NB4 (cell line): ENCODE measurements at regions not wholly inside any gene's neighbourhood (a gene's known extent, or its start where the extent isn't known, plus 50 kb on each side); places are given as distances from the start of the nearest gene placed in this dataset.

ENCODE experiments used
- DNase-seq: peaks from one replicate; pipeline ENCODE4 v3.0.0; 2010; ENCODE audit warnings: low read depth
- H3K4me3 ChIP-seq: one replicate; pipeline ENCODE4 v1.5.1; 2011; ENCODE audit warnings: mild to moderate bottlenecking, low read depth, low read length, moderate library complexity
- MYC ChIP-seq: IDR thresholded peaks from 2 replicates; pipeline ENCODE4 v1.6.1; 2011; ENCODE audit warnings: low read depth, low read length
- POLR2A ChIP-seq: IDR thresholded peaks from 2 replicates; pipeline ENCODE4 v1.6.1; 2011; ENCODE audit warnings: mild to moderate bottlenecking; ENCODE audit not compliant: insufficient read length; ENCODE audit errors: extremely low read depth
- TF ChIP-seq, protein P1 (sequence below): IDR thresholded peaks from one replicate; pipeline ENCODE4 v1.5.1; 2012; ENCODE audit warnings: low read depth, low read length
- TF ChIP-seq, protein P2 (sequence below): IDR thresholded peaks from 2 replicates; pipeline ENCODE4 v1.6.1; 2011; ENCODE audit warnings: low read depth, low read length

DNA sequence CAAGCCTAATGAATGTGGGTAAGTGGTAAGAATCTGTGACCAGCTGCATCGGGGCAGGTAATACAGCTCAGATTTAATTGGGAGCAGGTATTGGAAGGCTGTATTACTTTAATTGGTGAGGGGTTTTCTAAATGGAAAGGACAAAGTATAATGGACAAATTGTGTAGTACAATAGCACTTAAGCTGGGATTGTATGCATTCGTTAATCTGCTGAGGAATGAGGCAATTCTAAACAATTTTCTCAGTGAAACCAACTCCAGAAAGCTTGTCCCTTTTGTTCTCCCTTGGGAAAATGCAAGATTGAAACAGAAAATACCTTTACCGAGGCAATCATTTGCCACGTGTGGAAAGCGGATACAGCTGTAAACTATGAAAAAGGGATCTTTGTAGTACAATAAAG lies 801.6 kb upstream of the POU3F3 start:
- H3K4me3 ChIP-seq: no peak overlapping the region
- no peak for DNase-seq
- TF ChIP-seq MYC (no peak), POLR2A (no peak)
- TF ChIP-seq, protein P1, sequence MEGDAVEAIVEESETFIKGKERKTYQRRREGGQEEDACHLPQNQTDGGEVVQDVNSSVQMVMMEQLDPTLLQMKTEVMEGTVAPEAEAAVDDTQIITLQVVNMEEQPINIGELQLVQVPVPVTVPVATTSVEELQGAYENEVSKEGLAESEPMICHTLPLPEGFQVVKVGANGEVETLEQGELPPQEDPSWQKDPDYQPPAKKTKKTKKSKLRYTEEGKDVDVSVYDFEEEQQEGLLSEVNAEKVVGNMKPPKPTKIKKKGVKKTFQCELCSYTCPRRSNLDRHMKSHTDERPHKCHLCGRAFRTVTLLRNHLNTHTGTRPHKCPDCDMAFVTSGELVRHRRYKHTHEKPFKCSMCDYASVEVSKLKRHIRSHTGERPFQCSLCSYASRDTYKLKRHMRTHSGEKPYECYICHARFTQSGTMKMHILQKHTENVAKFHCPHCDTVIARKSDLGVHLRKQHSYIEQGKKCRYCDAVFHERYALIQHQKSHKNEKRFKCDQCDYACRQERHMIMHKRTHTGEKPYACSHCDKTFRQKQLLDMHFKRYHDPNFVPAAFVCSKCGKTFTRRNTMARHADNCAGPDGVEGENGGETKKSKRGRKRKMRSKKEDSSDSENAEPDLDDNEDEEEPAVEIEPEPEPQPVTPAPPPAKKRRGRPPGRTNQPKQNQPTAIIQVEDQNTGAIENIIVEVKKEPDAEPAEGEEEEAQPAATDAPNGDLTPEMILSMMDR: no peak
- TF ChIP-seq, protein P2, sequence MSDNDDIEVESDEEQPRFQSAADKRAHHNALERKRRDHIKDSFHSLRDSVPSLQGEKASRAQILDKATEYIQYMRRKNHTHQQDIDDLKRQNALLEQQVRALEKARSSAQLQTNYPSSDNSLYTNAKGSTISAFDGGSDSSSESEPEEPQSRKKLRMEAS: no peak

DNA sequence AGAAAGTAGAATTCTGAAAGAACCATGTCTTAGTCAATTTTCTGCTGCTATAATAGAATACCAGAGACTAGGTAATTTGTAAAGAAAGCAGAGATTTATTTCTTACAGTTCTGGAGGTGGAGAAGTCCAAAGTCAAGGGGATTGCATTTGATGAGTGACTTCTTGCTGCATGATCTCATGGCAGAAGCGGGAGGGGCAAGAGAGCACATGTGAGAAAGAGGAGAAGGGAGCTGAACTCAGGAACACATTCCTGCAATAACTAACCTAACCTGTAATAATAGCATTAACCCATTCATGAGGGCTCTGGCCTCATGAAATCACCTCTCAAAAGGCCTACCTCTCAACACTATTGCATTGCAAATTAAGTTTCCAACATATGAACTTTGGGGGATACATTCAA lies 797.5 kb upstream of the POU3F3 start:
- no peak overlapping the region for H3K4me3 ChIP-seq
- DNase-seq: no peak
- TF ChIP-seq, protein P1: no peak
- TF ChIP-seq, protein P2: no peak
- TF ChIP-seq POLR2A (no peak), MYC (no peak)

DNA sequence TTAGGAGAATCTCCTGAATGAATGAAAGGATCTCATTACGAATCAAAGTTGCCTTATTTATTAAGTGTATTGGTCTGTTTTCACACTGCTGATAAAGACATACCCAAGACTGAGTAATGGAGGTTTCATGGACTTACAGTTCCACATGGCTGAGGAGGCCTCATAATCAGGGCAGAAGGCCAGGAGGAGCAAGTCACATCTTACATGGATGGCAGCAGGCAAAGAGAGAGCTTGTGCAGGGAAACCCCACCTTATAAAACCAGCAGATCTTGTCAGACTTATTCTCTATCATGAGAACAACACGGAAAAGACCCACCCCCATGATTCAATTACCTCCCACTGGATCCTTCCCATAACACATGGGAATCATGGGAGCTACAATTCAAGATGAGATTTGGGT lies 785.2 kb upstream of the POU3F3 start:
- DNase-seq: no peak

DNA sequence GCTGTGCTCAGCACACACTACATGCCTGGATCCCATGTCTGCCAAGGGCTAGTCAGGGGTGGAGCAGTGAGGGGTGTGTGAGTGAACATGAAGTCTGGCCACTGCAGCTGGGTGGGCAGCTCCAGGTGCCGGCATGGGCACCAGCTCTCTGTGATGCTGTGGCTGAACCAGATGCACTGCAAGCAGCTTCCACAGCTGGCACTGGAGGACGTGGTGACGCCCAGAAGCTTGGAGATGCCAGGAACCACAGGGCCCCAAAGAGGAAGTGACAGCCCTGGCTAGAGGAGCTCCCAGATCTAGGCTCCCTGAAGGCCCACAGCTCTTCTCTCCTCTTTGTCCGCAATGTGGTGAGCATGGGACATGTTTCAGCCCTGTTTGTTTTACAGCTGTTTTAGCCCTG lies 776.3 kb upstream of the POU3F3 start:
- DNase-seq: no peak
- TF ChIP-seq, protein P1: no peak
- TF ChIP-seq MYC: no peak
- no peak for TF ChIP-seq POLR2A
- TF ChIP-seq, protein P2: no peak
- H3K4me3 ChIP-seq: no peak overlapping the region

More for the DNA sequence above, 785.2 kb upstream of the POU3F3 start:
- TF ChIP-seq, protein P1: no peak
- TF ChIP-seq, protein P2: no peak
- TF ChIP-seq POLR2A (no peak), MYC (no peak)
- H3K4me3 ChIP-seq: no peak overlapping the region

DNA sequence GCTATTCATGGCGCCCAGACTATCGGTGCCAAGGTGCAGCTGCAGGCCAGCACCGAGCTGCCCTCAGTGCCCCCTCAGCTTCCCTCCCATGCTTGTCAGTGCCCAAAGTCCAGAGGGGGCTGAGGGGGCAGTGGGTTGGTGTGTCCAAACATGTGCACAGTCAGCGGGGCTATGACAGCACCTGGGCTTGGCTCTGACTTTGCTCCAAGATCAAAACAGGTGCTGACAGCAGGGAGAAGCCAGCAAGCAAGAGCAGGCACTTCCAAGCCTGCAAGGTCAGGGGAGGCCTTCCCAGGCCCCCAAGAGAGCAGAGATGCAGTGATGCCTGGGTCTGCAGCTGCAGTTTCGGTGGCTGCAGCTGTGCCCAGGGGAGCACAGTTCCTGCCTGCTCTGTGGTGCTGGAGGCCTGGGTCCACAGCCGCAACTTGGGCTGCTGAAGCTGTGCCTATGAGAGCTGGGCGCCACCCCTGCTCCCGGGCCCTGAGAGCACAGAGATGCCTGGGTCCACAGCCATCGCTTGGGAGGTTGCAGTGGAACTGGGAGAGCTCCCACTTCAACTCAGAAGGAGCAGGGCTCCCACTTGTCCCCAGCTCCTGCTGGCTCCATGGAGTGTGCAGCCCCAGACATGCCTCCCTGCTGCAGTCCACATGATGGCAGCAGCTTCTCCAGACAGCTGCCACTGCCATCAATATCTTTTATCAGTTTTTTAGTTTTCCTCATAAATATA lies 775.3 kb upstream of the POU3F3 start:
- DNase-seq: no peak
- TF ChIP-seq, protein P2: no peak
- TF ChIP-seq, protein P1: no peak
- no peak overlapping the region for H3K4me3 ChIP-seq

DNA sequence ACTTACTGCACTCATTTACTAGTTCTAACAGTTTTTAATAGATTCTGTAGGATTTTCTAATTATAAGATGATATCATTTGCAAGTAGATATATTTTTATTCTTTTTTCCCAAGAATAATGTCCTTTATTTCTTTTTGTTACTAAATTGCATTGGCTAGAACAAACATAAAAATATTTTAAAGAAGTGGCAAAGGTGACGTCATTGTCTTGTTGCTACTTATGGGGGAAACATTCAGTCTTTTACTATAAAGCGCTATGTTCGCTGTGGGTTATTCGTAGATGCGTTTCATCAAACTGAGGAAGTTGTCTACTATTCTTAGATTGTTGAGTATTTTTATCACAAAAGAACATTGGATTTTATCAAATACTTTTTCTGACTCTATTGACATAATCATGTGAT lies 765.2 kb upstream of the POU3F3 start:
- H3K4me3 ChIP-seq: no peak overlapping the region
- TF ChIP-seq MYC (no peak), POLR2A (no peak)
- TF ChIP-seq, protein P2: no peak
- TF ChIP-seq, protein P1: no peak
- DNase-seq: no peak
